Retina (tissue), 1 donor: ENCODE measurements at regions not wholly inside any gene's neighbourhood (a gene's known extent, or its start where the extent isn't known, plus 50 kb on each side); places are given as distances from the start of the nearest gene placed in this dataset.

Experiments used
- DNase-seq: peaks from one replicate; pipeline ENCODE4 v3.0.0-alpha.2; 2016

DNA sequence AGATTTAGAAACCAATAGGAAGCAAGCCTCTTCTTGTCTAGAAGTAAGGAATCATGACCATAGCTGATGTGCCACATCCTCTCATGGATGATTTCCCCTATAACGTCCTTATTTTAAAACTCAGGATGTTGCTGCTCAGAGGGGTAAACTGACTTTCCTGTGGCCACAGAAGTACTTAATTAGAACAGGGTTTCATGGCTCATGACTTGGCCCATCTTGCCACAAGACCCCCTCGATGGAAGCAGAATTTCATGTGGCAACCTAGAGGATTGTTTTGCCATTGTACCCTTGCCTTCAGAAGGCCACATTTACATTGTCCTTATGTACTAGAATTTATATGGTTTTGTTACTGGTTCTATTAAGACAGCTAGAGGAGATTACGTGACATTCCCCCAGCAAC is 173.5 kb upstream of the PELI2 start:
- no peak for DNase-seq

DNA sequence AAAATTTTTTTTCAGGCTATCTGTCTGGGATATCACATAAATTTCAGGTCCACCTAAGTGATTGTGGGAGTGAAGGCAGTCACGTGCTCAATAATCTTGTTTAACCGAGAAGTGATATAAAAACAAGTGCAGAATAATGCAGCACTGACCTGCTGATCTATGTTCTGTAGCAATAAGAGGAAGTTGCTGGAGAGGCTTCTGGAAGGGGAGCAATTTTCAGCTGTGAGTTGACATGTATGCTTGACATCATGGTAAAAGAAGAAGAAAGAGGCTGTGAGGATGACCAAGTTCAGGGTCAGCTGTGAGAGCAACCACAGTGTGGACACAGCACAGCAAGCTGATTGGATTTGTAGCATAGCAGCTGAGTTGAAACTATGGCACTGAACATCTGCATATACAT is 172.0 kb upstream of the PELI2 start:
- DNase-seq, result no peak

DNA sequence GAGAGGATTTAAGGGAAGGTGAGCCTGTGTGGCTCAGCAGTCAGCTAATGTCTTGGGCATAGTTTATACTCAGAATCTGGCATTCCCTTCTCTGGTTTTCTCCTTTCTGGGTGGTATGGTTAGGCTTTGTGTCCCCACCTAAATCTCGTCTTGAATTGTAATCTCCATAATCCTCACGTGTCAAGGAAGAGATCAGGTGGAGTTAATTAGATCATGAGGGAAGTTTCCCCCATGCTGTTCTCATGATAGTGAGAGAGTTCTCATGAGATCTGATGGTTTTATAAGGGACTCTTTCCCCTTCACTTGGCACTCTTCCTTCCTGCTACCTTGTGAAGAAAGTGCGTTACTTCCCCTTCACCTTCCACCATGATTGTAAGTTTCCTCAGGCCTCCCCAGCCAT is 169.8 kb upstream of the PELI2 start:
- DNase-seq, result no peak

DNA sequence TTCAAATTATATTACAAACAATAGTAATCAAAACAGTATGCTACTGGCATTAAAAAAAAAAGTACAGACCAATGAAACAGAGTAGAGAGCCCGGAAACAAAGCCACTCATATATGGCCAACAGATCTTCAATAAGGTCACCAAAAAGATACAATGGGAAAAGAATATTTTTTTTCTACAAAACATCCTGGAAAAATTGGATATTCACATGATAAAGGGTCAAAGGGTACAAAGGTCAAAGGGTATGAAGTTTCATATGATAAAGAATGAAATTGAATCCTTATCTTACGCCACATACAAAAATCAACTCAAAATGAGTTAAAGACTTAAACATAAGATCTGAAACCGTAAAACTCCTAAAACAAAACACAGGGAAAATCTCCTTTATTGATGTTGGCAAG is 168.5 kb upstream of the PELI2 start:
- DNase-seq, result no peak

DNA sequence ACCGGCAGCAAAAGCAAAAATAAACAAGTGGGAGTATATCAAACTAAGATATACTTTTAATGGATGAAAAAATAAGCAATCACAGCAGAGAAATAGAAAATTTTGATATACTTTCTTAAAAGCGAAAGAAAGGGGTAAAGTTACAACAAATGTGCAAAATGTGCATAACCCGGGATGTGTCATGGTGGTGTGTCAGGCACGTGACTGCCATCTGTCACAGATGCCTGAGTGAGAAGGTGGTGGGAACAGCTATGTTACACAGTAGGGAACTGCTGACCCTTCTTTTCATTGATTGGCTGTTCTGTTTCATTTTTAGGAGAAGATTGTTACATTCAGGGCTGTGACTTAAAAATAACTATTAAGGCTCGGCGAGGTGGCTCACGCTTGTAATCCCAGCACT is 168.1 kb upstream of the PELI2 start:
- no peak for DNase-seq

DNA sequence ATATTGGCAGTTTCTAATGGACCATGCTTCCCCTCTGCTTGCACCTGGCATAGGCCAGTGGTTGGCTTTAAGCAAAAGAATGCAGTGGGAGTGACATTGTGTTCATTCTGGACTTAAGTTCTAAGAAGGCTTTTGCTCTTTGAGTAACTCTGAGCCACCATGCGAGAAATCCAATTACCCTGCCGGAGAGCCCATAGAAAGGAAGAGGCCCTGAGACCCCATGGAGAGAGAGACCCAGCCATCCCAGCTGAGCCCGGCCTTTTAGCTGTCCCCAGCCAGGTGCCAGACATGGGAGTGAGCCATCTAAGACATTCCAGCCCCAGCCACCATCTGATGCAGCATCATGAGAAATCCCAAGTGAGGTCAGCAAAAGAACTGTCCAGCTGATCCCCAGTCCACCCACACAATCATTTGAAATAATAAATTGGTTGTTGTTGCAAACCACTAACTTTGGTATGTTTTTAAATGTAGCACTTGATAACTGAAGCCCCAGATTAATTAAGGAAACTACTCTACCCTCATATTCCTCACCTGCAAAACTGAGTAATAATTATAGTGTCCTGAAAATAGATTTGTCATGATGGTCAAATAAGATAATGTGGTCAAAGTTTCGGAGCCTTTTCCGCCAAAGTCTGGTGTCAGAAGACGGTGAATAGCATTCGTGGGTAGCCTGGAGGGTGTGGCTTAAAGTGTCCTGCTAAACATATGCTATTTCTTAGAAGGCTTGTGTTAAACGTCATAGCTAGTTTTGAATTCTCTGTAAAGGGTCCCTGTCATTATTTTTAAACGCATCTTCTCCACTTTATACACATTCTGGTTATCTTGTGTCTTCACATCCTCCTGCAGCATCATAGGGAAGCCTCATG is 166.6 kb upstream of the PELI2 start:
- DNase-seq, result peak; percentile 43

DNA sequence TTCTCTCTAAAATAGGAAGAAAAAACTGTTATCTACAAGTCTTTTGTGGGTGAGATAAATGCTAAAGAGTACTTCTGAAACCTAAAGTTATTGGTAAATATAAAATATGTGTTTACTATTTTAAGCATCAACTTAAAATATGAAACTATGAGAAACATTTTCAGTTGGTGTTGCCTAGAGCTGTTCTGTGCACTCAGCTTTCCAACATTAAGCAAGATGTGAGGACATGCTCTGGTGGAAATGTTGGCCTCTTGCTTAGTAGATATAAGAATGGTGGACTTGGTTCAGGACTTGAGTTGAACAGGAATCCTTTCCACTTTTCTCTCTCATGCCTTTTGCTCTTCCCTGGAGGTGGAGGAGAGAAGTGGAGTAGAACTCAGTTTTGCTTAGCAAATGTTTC is 164.1 kb upstream of the PELI2 start:
- DNase-seq, result no peak

DNA sequence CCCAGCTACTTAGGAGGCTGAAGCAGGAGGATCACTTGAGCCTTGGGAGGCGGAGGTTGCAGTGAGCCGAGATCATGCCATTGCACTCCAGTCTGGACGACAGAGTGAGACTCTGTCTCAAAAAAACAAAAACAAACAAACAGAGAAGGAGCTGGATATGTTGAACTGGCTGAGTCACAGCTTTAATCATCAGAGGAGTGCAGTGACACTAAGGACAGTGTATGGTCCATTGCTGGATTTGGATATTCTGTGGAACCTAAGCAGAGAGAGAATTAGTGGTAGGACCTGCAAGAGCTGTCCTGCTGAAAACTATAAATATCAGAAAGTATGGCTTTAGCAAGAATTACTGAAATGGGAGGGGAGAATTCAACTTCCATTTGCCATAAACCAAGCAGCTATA is 163.0 kb upstream of the PELI2 start:
- no peak for DNase-seq

DNA sequence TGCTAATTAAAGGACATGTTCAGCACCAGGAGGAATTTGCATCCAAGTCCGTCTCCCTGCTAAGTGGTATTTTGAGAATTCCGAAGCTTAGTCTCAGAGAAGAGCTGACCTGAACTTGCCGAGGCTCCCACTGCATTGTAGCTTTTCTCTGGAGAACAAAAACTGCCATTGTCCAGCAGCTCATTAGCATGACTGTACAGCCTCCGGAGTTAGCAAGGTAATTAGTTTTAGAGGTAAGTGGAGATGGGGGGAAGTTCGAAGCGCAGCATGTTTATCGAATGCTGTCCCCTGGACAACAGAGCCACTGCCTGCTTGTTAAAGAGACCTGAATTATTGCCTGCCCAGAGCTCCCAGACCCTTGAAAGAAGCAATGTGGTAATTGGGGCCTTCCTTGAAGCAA is 160.3 kb upstream of the PELI2 start:
- peak; percentile 68 for DNase-seq

DNA sequence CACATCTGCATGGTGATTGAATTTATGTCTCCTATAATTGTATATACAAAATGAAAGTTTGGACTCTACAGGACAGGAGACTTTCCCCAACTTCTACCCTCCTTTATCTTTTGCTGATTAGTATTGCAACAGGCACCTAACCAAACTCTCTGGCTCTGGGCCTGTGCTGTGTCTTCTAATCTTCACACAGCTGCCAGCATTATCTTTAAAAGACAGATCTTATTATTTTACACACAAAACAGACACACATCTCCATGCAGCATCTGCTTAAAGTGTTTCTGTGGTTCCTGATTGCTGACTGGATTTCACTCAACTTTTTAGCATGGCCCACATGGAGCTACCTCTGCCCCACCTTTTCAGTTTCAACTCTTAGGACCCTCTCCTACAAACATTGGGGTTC is 154.9 kb upstream of the PELI2 start:
- DNase-seq, result no peak

DNA sequence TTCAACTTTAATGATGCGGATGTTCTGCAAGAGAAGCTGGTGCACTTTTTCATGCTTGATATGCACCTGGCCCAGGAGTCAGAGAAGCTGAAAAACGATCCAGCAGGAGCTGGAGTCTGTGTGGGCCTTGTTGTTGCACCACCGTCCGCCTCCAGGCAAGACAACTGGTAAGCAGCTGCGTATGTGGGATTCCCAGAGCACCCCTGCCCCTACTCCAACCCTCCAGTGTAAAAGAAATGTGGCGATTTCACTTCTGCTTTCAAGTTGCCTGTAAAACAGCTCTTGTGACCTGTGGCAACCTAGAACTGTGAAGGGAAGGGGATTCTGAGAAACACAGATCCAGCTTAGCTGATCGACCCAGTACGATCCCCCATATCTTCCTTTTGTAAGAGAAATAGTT is 154.1 kb upstream of the PELI2 start:
- no peak for DNase-seq

DNA sequence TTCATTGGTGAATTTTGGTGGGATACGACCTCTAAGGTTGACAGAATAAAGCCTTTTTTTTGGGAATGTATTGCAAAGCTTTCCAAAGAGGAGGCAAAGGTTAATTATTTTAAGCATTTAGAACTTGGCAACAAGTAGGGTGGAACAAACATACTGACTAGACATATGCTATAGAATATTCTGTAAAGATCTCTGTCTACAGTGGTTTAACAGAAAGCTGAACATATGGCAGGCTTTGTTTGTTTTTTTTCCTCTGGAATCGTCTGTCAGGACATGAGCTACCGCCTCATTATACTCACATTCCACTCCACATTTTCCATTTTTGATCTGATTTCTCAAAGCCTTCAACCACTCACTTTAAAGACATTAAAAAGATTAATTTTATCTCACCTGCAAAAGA is 153.4 kb upstream of the PELI2 start:
- no peak for DNase-seq

DNA sequence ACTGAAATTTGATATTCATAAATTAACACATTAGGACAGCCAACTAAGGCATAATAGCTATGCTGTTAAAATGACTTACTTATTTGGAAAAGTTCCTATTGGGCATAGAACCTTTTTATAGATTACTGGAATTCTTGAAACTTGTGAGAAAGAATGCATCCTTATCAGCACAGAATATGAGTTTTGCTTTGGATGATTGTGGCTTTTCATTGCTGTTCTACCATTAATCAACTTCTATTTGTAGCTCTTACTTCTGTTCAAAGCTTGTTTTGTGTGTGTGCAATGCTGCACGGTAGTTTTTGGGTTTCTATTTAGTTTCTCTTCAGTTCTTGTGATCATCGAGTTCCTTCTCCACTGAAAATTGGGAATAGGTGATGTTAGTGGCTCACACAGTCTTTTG is 152.4 kb upstream of the PELI2 start:
- DNase-seq, result no peak

DNA sequence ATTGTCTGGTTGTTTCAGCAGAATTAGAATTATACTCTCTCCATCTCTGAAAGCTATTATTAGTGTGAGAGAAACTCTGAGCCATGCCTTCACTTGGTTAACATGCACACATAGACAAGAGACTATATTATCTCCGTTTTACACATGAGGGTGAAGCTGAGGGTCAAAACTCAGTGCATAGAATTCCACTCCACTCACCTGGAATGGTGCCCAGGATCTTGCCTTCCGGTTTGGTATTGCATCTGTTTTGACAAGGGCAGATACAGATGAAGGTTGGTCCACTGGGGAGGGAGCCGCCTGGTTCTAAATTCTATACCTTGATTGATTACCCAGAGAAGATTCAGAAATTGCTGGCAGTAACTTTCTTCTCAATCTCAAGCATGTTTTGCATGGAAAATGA is 149.5 kb upstream of the PELI2 start:
- DNase-seq, result no peak

DNA sequence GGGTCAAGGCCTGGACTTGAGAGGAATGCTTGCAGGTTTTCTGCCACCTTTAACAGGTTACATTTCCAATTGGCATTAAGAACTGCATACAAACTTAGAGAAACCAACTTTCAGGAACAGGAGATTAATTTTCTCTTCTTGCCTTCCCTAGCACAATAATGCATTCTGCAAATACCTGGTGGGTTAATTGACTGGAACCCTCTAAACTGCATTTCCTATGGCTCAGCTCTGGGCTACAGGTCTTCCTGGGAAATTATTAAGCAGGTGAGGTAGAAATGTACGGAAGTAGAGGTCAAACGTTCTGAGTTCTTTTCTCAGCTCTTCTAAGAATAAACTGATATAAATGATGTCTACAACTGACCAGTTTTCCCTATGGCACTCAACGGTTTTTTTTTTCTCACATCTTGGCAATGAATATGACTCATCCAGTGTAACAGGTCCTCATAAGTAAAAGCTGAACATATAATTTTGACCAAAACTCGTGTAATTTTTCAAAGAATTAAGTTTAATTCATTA is 144.9 kb upstream of the PELI2 start:
- DNase-seq, result no peak

DNA sequence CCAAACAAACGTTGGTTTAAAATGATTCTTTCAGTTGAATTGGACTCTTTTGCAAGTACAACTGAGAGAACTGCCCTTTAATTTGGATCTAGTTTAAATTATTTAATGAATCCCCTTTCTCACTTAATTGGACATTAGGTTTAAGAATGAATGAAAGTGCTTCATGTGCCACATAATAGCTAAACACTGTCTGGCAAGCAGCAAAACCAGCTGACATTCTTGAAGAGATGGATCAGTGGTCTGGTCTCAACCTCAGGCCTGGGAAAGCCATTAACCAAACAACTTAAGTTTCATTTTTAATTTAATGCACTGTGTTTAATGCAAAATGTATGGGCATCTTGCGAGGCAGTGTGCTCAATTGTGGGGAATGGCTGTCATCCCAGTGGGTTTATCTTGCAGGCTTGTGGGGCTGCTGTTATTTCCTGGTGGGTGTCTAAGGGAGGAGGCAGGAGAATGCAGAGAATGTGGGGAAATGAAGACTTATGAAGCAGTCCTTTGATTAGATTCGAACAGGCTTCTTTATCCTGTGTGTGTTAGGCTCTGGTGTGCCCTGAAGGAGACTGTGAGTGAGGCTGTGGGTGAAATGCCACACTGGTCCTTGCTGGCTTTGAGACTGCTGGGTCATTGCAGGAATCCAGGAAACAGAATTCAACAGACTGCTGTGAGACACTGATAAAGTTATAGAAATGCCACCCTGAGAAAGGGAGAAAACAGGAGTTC is 144.1 kb upstream of the PELI2 start:
- no peak for DNase-seq

DNA sequence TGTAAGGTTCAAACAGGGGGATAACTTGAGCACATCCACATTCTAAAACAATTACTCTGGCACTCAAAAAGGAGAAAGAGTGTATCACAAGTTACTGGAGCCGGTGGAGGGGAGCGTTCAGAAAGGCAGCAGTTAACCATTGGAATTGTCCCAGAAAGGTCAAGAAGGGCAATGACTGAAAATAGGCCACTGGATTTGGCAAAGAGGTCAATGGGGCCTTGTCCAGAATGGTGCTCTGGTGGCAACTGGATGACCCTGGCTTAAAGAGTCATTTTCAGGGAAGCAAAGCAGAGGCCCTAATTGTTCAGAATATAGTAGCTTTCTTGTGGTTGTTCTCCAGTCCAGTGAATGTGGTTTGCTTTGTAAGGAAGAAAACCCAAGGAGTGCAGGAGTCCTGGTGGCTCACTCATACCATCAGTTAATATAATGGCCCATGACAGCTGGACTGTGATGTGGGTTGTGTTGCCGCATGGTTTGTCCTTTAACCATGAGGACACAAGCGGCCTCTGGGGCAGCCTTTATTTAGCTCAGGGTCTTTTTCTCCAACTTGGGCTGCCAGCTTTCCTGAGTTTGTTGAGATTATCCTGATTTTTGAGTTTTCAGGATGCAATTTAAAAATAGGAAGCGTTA is 142.8 kb upstream of the PELI2 start:
- DNase-seq, result peak; percentile 58

DNA sequence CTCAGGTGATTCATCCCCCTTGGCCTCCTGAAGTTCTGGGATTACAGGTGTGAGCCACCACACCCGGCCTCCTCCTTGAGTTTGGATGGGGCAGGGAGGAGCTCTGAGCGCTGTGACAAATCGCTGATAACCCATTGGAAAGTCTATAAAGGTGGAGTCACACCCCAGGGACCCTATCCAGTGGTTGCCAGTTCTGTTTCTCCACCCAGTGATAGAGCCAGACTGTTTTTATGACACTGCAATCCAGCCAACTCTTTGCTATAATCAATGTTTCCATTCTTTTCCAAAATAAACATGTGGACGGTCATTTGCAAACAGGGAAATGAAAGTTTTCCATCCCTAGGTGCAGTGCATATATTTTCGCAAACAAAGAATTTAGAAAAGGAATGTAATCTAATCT is 142.0 kb upstream of the PELI2 start:
- DNase-seq, result no peak

DNA sequence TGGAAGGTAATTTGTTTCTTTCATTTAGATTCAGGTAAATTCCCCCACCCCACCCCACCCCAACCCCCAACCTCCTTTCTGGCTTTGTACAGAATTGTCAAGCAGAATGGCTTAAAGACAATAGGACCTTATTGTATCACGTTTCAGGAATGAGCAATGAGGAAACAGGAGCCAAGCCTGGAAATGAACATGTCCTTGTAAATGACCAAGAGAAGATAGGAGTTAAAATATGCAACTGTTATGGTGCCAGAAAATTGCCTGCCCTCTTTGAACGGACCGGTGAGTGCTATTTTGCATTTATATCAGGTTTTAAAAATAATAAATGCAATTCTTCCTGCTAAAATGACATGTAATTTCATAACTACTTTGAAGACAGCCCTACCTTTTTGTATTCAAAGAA is 141.6 kb upstream of the PELI2 start:
- no peak for DNase-seq

DNA sequence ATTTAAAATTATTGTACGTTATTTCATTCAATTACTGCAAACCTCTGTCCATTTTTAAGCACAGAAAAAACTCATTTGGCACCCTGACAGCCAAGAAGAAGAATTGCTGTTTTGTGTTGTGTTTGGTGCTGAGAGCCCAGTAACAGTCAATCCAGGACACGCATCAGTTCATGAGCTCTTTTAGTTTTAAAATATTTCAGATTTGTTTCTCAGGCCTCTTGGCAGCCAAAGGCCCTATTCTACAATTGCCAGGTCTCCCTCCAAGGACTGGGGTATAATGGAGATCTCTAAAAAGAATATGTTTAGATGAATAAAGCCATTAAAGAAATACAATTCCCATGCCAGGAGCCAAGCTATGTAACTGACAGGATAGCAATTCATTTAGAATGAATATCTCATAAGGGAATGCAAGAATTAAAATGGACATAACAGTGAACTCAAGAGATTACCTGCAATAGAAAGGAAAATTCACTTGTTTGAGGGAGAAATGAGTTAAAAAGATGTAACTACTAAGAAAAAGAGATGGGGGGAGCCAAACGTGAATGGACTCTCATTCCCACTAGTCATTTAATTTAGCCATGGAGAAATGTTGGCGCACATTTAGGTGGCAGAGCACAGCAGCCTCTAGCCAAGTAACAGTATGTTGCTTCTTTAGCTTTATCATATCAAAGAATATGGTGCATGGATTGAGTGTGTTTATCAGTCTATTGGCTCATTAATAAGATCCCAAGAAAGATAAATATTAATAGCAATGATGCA is 140.6 kb upstream of the PELI2 start:
- DNase-seq, result no peak

DNA sequence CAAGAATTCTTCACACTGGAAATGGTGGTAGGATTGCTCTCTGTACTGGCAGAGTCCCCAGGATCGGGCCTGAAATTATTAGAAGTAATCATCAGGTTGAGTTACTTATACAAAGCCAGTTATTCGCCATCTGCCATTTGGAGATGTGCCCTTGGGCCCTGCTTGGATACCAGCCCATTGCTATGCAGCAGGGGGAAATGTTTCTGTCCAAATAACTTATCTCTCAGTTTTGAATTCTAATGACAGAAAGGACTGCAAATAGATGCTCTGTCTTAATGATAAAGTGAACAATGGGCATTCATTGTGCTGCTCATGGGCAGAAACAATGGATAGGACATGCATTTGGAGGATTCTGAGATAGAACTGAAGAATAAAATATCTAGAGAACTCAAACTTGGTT is 139.1 kb upstream of the PELI2 start:
- no peak for DNase-seq

DNA sequence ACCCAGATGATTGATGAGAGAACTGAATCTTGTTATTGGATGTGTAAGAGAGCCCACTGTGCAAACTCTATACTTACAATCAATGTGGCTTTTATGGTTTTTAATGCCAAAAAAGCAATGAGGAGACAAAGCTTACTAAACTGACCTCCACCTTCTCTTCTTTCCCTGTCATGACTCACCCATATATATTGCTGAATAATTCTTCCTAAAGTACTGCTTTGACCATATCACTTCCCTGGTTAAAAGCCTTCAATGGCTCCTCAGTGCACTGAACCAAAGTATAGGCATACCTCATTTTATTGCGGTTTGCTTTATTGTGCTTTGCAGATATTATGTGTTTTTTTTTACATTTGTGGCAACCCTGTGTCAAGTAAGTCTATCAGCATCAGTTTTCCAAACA is 138.4 kb upstream of the PELI2 start:
- no peak for DNase-seq

DNA sequence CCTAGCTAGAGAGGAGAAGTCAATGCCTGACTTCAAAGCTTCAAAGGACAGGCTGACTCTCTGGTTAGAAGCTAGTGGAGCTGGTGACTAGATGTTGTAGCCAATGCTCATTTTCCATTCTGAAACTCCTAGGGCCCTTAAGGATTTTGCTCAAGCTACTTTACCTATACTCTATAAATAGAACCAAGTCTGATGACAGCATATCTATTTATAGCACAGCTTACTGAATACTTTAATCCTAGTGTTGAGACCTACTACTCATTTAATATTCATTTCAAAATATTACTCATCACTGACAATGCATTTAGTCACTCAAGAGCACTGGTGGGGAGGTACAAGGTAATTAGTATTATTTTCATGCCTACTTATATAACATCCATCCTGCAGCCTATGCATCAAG is 137.2 kb upstream of the PELI2 start:
- DNase-seq, result no peak
